ENCODE measurements at regions not wholly inside any gene's neighbourhood (a gene's known extent, or its start where the extent isn't known, plus 50 kb on each side); places are given as distances from the start of the nearest gene placed in this dataset.

DNA sequence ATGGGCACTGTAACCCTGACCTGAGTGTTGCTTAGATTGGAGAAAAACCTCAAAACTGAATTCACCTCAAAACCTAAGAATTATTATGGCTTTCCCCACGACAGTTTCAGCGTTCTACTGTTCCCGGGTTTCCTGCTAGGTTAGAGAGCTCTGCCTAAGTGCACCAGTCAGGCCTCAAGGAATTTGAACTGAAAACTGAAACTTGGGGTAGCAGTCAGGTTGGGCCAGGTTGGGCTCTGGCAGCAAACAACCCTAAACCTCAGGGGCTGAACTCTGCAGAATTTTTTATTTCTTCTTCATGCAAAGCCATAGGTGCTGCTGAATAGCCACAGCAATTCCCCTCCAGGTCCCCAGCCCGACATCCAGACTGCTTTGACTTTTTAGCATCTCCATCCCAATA lies 437.0 kb upstream of the PROX1 start:
- TF ChIP-seq, protein P1, sequence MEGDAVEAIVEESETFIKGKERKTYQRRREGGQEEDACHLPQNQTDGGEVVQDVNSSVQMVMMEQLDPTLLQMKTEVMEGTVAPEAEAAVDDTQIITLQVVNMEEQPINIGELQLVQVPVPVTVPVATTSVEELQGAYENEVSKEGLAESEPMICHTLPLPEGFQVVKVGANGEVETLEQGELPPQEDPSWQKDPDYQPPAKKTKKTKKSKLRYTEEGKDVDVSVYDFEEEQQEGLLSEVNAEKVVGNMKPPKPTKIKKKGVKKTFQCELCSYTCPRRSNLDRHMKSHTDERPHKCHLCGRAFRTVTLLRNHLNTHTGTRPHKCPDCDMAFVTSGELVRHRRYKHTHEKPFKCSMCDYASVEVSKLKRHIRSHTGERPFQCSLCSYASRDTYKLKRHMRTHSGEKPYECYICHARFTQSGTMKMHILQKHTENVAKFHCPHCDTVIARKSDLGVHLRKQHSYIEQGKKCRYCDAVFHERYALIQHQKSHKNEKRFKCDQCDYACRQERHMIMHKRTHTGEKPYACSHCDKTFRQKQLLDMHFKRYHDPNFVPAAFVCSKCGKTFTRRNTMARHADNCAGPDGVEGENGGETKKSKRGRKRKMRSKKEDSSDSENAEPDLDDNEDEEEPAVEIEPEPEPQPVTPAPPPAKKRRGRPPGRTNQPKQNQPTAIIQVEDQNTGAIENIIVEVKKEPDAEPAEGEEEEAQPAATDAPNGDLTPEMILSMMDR (IDR thresholded peaks at IDR 0.05): no peak
- Histone ChIP-seq H3K27ac (no peak overlapping the region), H3K4me3 (no peak overlapping the region), H3K9me3 (no peaks in the 10 kb centered on the region), H3K27me3 (no peaks in the 10 kb centered on the region), H3K36me3 (no peaks in the 10 kb centered on the region), H3K4me1 (no peaks in the 10 kb centered on the region)
- DNase-seq (ENCODE audit: low spot score): no peak

DNA sequence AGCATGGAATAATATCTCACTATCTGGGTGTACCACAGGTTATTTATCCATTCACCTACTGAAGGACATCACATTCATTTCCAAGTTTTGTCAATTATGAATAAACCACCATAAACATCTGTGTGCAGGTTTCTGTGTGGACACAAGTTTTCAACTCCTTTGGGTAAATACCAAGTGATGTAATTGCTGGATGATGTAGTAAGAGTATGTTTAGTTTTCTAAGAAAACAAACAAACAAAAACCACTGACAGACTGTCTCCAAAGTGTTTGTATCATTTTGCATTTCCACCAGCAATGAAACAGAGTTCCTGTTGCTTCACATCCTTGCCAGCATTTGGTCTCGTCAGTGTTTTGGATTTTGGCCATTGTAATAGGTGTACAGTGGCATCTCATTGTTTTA lies 435.7 kb upstream of the PROX1 start:
- Histone ChIP-seq H3K4me1 (no peaks in the 10 kb centered on the region), H3K27ac (no peak overlapping the region), H3K9me3 (no peaks in the 10 kb centered on the region), H3K27me3 (no peaks in the 10 kb centered on the region), H3K36me3 (no peaks in the 10 kb centered on the region), H3K4me3 (no peak overlapping the region)
- TF ChIP-seq, protein P1 (IDR thresholded peaks at IDR 0.05): no peak
- no peak for DNase-seq (ENCODE audit: low spot score)

DNA sequence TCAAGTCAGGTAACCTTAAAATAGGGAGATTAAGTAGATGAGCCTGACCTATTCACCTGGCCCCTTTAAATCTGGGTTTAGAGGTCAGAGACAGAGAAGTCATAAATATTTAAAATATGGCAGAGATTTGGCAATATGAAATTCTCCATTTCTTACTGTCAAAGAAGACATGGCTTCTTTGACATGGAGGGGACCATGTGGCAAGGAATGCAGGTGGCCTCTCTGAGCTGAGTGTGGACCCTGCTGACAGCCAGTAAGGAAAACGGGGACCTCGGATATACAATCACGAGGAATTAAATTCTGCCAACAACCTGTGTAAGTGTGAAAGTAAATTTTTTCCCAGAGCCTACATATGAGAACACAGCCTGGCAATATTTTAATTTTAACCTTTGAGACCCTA lies 427.5 kb upstream of the PROX1 start:
- H3K4me1 ChIP-seq: no peaks in the 10 kb centered on the region
- no peaks in the 10 kb centered on the region for H3K36me3 ChIP-seq
- no peak for DNase-seq (ENCODE audit: low spot score)
- H3K4me3 ChIP-seq: no peak overlapping the region
- TF ChIP-seq, protein P1 (IDR thresholded peaks at IDR 0.05): no peak
- H3K27me3 ChIP-seq: no peaks in the 10 kb centered on the region
- H3K9me3 ChIP-seq: peaks cover 0 to 17% of the 10 kb centered on the region in 2 donors
- no peak overlapping the region for H3K27ac ChIP-seq

DNA sequence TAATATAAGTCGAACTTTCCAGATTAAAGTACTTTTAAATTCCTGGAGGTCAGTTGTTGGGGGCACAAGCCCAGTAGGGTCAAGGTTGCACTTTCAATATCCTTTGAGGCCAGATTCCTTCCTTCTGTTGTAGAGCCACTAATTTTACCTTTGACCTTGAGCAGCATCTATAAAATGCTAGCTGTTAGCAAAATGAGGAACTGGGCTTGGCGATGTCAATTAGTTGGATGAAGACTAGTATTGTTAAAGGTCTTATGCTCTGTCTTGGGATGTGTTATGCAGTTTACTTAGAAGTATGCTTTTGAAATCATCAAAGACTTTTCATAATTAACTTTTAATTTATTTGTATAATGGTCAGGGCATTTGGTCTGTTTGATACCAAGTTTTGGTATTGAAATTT lies 425.9 kb upstream of the PROX1 start:
- Histone ChIP-seq H3K36me3 (no peaks in the 10 kb centered on the region), H3K4me1 (no peaks in the 10 kb centered on the region), H3K9me3 (peaks cover 0 to 17% of the 10 kb centered on the region in 2 donors), H3K4me3 (no peak overlapping the region), H3K27me3 (no peaks in the 10 kb centered on the region), H3K27ac (no peak overlapping the region)
- DNase-seq (ENCODE audit: low spot score): no peak
- TF ChIP-seq, protein P1 (IDR thresholded peaks at IDR 0.05): no peak

DNA sequence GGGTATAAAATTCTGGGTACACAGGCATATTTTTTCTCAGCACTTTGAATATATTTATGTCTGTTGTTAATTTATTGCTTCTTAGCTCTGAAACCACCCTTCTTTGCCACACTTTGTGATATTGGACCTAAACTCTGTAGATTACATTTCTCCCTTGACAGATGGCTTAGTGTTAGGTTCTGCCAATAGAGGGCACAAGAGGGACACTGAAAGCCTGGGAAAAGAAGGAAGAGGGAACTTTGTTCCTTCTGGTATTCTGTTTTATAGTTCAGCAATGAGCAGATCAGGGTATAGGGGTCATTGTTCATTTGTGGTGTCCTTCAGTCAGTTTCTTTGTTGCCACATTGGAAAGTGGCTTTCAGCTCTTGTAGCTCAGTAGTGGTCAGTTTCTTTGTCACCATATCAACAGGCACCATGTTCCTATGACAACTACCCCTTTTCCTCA lies 423.5 kb upstream of the PROX1 start:
- H3K27me3 ChIP-seq: no peaks in the 10 kb centered on the region
- DNase-seq (ENCODE audit: low spot score): no peak
- H3K9me3 ChIP-seq: peaks cover 0 to 17% of the 10 kb centered on the region in 2 donors
- TF ChIP-seq, protein P1 (IDR thresholded peaks at IDR 0.05): peak in 1 of 2 donors; percentile 16
- no peaks in the 10 kb centered on the region for H3K36me3 ChIP-seq
- H3K27ac ChIP-seq: no peak overlapping the region
- no peaks in the 10 kb centered on the region for H3K4me1 ChIP-seq
- H3K4me3 ChIP-seq: no peak overlapping the region
